ENCODE measurements at regions not wholly inside any gene's neighbourhood (a gene's known extent, or its start where the extent isn't known, plus 50 kb on each side); places are given as distances from the start of the nearest gene placed in this dataset.
"Not testable (repeated sequence)": the region's sequence is repeated elsewhere in the genome, so short reads cannot be mapped to it uniquely, and the experiment has no call there.

GRCh38 chr18:40259115-40259835, 1695.8 kb upstream of the PIK3C3 start:
- POLR2A ChIA-PET = no interaction called here
- Mint-ChIP-seq H3K27ac (ENCODE audit: low read depth, unreplicated experiment) (no peak overlapping the region), H3K4me3 (ENCODE audit: unreplicated experiment) (no peak overlapping the region), H3K9me3 (ENCODE audit: unreplicated experiment) (peaks cover 12% of the 10 kb centered on the region), H3K36me3 (ENCODE audit: insufficient read depth, unreplicated experiment) (no peaks in the 10 kb centered on the region), H3K4me1 (ENCODE audit: insufficient read depth, unreplicated experiment) (no peaks in the 10 kb centered on the region), H3K27me3 (ENCODE audit: insufficient read depth, unreplicated experiment) (no peaks in the 10 kb centered on the region)
- TF ChIP-seq CTCF (IDR thresholded peaks at IDR 0.05; ENCODE audit: unreplicated experiment) = no peak
- CTCF ChIA-PET = no interaction called here
- no TSS peak for BruUV-seq (replicated peaks)
- DNase-seq (ENCODE audit: unreplicated experiment) = no peak
- intact Hi-C loops (cut with micrococcal nuclease) = no loop called here

- Mint-ChIP-seq H3K4me1 (ENCODE audit: insufficient read depth, unreplicated experiment) (no peaks in the 10 kb centered on the region), H3K27ac (ENCODE audit: low read depth, unreplicated experiment) (no peak overlapping the region), H3K27me3 (ENCODE audit: insufficient read depth, unreplicated experiment) (no peaks in the 10 kb centered on the region), H3K4me3 (ENCODE audit: unreplicated experiment) (no peak overlapping the region), H3K9me3 (ENCODE audit: unreplicated experiment) (peaks cover 12% of the 10 kb centered on the region), H3K36me3 (ENCODE audit: insufficient read depth, unreplicated experiment) (no peaks in the 10 kb centered on the region)
- no peak for DNase-seq (ENCODE audit: unreplicated experiment)
- POLR2A ChIA-PET = no interaction called here
- TF ChIP-seq CTCF (IDR thresholded peaks at IDR 0.05; ENCODE audit: unreplicated experiment) = no peak
- CTCF ChIA-PET = no interaction called here
- intact Hi-C loops (cut with micrococcal nuclease) = no loop called here
- no TSS peak for BruUV-seq (replicated peaks)
Observed at GRCh38 chr18:40258311-40258710, 1696.7 kb upstream of the PIK3C3 start.

- no TSS peak for BruUV-seq (replicated peaks)
- no peak for TF ChIP-seq CTCF (IDR thresholded peaks at IDR 0.05; ENCODE audit: unreplicated experiment)
- Mint-ChIP-seq H3K9me3 (ENCODE audit: unreplicated experiment) (no peaks in the 10 kb centered on the region), H3K27me3 (ENCODE audit: insufficient read depth, unreplicated experiment) (no peaks in the 10 kb centered on the region), H3K4me3 (ENCODE audit: unreplicated experiment) (no peak overlapping the region), H3K36me3 (ENCODE audit: insufficient read depth, unreplicated experiment) (no peaks in the 10 kb centered on the region), H3K4me1 (ENCODE audit: insufficient read depth, unreplicated experiment) (peaks cover 16% of the 10 kb centered on the region), H3K27ac (ENCODE audit: low read depth, unreplicated experiment) (peak overlapping the region; percentile 93)
- CTCF ChIA-PET = interaction anchor here (0.6 kb wide), 1 partner anchor 1520 kb away, joined by 3 read pairs; no protein-coding TSS in a partner anchor
- POLR2A ChIA-PET = interaction anchor here (0.7 to 1.1 kb wide), 2 partner anchors 10 to 14 kb away, joined by 3 read pairs; no protein-coding TSS in a partner anchor
- intact Hi-C loops (cut with micrococcal nuclease) = no loop called here
- no peak for DNase-seq (ENCODE audit: unreplicated experiment)
Observed at GRCh38 chr18:40250236-40250635, 1704.8 kb upstream of the PIK3C3 start.

GRCh38 chr18:40249390-40250080, 1705.5 kb upstream of the PIK3C3 start:
- Mint-ChIP-seq H3K27ac (ENCODE audit: low read depth, unreplicated experiment) (peak overlapping the region; percentile 93), H3K9me3 (ENCODE audit: unreplicated experiment) (no peaks in the 10 kb centered on the region), H3K27me3 (ENCODE audit: insufficient read depth, unreplicated experiment) (no peaks in the 10 kb centered on the region), H3K4me1 (ENCODE audit: insufficient read depth, unreplicated experiment) (peaks cover 16% of the 10 kb centered on the region), H3K4me3 (ENCODE audit: unreplicated experiment) (peak overlapping the region; percentile 11), H3K36me3 (ENCODE audit: insufficient read depth, unreplicated experiment) (no peaks in the 10 kb centered on the region)
- intact Hi-C loops (cut with micrococcal nuclease) = no loop called here
- ChIA-PET CTCF (no interaction called here), POLR2A (interaction anchor here (1.1 kb wide), 1 partner anchor 9 kb away, joined by 3 read pairs; no protein-coding TSS in a partner anchor)
- DNase-seq (ENCODE audit: unreplicated experiment) = peak; percentile 54
- TF ChIP-seq CTCF (IDR thresholded peaks at IDR 0.05; ENCODE audit: unreplicated experiment) = no peak
- BruUV-seq (replicated peaks) = no TSS peak

- H3K36me3 Mint-ChIP-seq (ENCODE audit: insufficient read depth, unreplicated experiment); DNase-seq (ENCODE audit: unreplicated experiment); H3K4me3 Mint-ChIP-seq (ENCODE audit: unreplicated experiment); CTCF ChIA-PET; H3K27ac Mint-ChIP-seq (ENCODE audit: low read depth, unreplicated experiment); intact Hi-C loops (cut with micrococcal nuclease); POLR2A ChIA-PET; H3K9me3 Mint-ChIP-seq (ENCODE audit: unreplicated experiment); BruUV-seq (replicated peaks); H3K27me3 Mint-ChIP-seq (ENCODE audit: insufficient read depth, unreplicated experiment): not testable (repeated sequence)
- H3K4me1 Mint-ChIP-seq (ENCODE audit: insufficient read depth, unreplicated experiment) = peaks cover 16% of the 10 kb centered on the region
Observed at GRCh38 chr18:40245612-40246011, 1709.4 kb upstream of the PIK3C3 start.

All from MCF 10A (cell line).